Endothelial cell of umbilical vein (primary cell): ENCODE measurements at regions not wholly inside any gene's neighbourhood (a gene's known extent, or its start where the extent isn't known, plus 50 kb on each side); places are given as distances from the start of the nearest gene placed in this dataset.

Experiments used
- BruUV-seq: library from RNA; stranded (reverse); fragments of 400-500 nt; replicated peaks from 2 replicates; lab custom pipeline; 2021; lab: Mats Ljungman, UMichigan
- CTCF ChIA-PET: fragments of 300-600, 350-600 bp; sonication (Branson Sonifier 250); formaldehyde crosslinking; loops from one replicate; lab custom pipeline; 2021; ENCODE audit warnings: antibody characterized with exemption, inconsistent platforms; lab: Charles Lee
- POLR2A ChIA-PET: fragments of 300-600, 350-600 bp; sonication (Branson Sonifier 250); formaldehyde crosslinking; loops from one replicate; lab custom pipeline; 2021; ENCODE audit warnings: antibody characterized with exemption, inconsistent platforms; lab: Charles Lee
- DNase-seq: peaks from one replicate; pipeline ENCODE4 v3.0.0-alpha.2; 2011; ENCODE audit warnings: low read depth, low spot score
- FAIRE-seq: peaks from 2 replicates; lab custom pipeline; 2011; peaks lifted over from hg19 to GRCh38; lab: Jason Lieb, UNC
- H2AFZ ChIP-seq: 2 replicates; pipeline ENCODE4 v1.6.0; 2012; ENCODE audit warnings: low read depth, low read length, control low read depth, inconsistent platforms
- H3K27ac ChIP-seq: 2 replicates; pipeline ENCODE4 v1.5.1; 2011; ENCODE audit warnings: low read depth, mild to moderate bottlenecking, control low read depth, low read length, moderate library complexity; ENCODE audit not compliant: insufficient read depth
- H3K27me3 ChIP-seq, 2 experiments: 2 replicates each; pipeline versions ENCODE4 v1.6.0 to v1.6.1; 2011; ENCODE audit warnings: low read length in 2 of 2, mixed read lengths in 1 of 2; ENCODE audit not compliant: control insufficient read depth in 2 of 2, insufficient read depth in 2 of 2
- H3K36me3 ChIP-seq, 2 experiments: 2 replicates in 1 of 2; 3 replicates in 1 of 2; pipeline ENCODE4 v1.5.1; 2011; ENCODE audit warnings: low read length in 2 of 2, mild to moderate bottlenecking in 1 of 2, moderate library complexity in 1 of 2; ENCODE audit not compliant: control insufficient read depth in 2 of 2, insufficient read depth in 2 of 2; ENCODE audit errors: extremely low read depth in 1 of 2
- H3K4me1 ChIP-seq: 3 replicates; pipeline ENCODE4 v1.5.1; 2011; ENCODE audit warnings: mild to moderate bottlenecking, low read length; ENCODE audit not compliant: control insufficient read depth, insufficient read depth; ENCODE audit errors: extremely low read depth
- H3K4me2 ChIP-seq: 2 replicates; pipeline ENCODE4 v1.6.1; 2011; ENCODE audit warnings: low read length, control low read depth, mixed read lengths; ENCODE audit not compliant: insufficient read depth
- H3K4me3 ChIP-seq, 3 experiments: fragments of 200-600 bp in 1 of 3; sonication (generic), shearing (Covaris generic) in 1 of 3; replicated peaks in 1 of 3; 2 replicates each; pipeline ENCODE4 v1.5.1; 2011 to 2016; ENCODE audit warnings: control low read depth in 3 of 3, low read length in 3 of 3, mild to moderate bottlenecking in 2 of 3, inconsistent platforms in 1 of 3, low read depth in 1 of 3, moderate library complexity in 1 of 3; ENCODE audit not compliant: insufficient read depth in 1 of 3
- H3K79me2 ChIP-seq: 2 replicates; pipeline ENCODE4 v1.6.0; 2012; ENCODE audit warnings: low read length, inconsistent platforms; ENCODE audit not compliant: control insufficient read depth, insufficient read depth
- H3K9ac ChIP-seq: replicated peaks from 2 replicates; pipeline ENCODE3; 2011; ENCODE audit warnings: low read length, control low read depth; ENCODE audit not compliant: insufficient read depth; ENCODE audit errors: extremely low read depth
- H3K9me1 ChIP-seq: replicated peaks from 3 replicates; pipeline ENCODE4 v1.6.0; 2011; ENCODE audit warnings: mild to moderate bottlenecking, low read length; ENCODE audit not compliant: control insufficient read depth, insufficient read depth; ENCODE audit errors: extremely low read depth
- H3K9me3 ChIP-seq: replicated peaks from 2 replicates; pipeline ENCODE4 v1.5.1; 2012; ENCODE audit warnings: low read length, inconsistent platforms; ENCODE audit not compliant: control insufficient read depth, insufficient read depth
- H4K20me1 ChIP-seq: replicated peaks from 2 replicates; pipeline ENCODE3; 2011; ENCODE audit warnings: mild to moderate bottlenecking, low read length; ENCODE audit not compliant: control insufficient read depth, insufficient read depth; ENCODE audit errors: extremely low read depth
- EZH2 ChIP-seq: IDR thresholded peaks from 2 replicates; pipeline ENCODE4 v1.6.1; 2012; ENCODE audit warnings: borderline replicate concordance, low read depth, mild to moderate bottlenecking, moderate library complexity, low read length, inconsistent platforms; ENCODE audit not compliant: severe bottlenecking
- FOS ChIP-seq: IDR thresholded peaks from 2 replicates; pipeline ENCODE4 v1.6.1; 2011; ENCODE audit warnings: mild to moderate bottlenecking, low read length, moderate library complexity, borderline replicate concordance; ENCODE audit not compliant: insufficient read depth
- GATA2 ChIP-seq: IDR thresholded peaks from 2 replicates; pipeline ENCODE4 v1.7.0; 2011; ENCODE audit warnings: low read depth, mild to moderate bottlenecking, moderate library complexity, mixed read lengths, low read length; ENCODE audit not compliant: insufficient read length, insufficient read depth
- JUN ChIP-seq: IDR thresholded peaks from 2 replicates; pipeline ENCODE4 v1.6.1; 2011; ENCODE audit warnings: borderline replicate concordance, low read depth; ENCODE audit not compliant: insufficient read length, insufficient read depth
- MAX ChIP-seq: IDR thresholded peaks from 2 replicates; pipeline ENCODE4 v1.6.1; 2011; ENCODE audit not compliant: insufficient read depth, insufficient read length
- MYC ChIP-seq: IDR thresholded peaks from one replicate; pipeline ENCODE4 v1.6.1; 2011; ENCODE audit warnings: mild to moderate bottlenecking, low read depth, low read length
- POLR2A ChIP-seq: IDR thresholded peaks from 2 replicates; pipeline ENCODE4 v1.6.1; 2012; ENCODE audit warnings: low read depth, mild to moderate bottlenecking, control low read depth, low read length
- POLR2AphosphoS5 ChIP-seq: IDR thresholded peaks from 2 replicates; pipeline ENCODE4 v1.6.1; 2012; ENCODE audit warnings: low read depth, mild to moderate bottlenecking, control low read depth, low read length, moderate library complexity; ENCODE audit not compliant: insufficient read depth
- dilution Hi-C: fragments of 300-500 bp; cut with MboI; formaldehyde crosslinking; loops from one replicate; pipeline ENCODE4 v1.15.0; 2019; ENCODE audit warnings: low sequenced_read_pairs; ENCODE audit not compliant: extremely low pct_ligation_motif_present
- intact Hi-C: fragments of 100-400 bp; cut with micrococcal nuclease; formaldehyde crosslinking; loops from one replicate; pipeline ENCODE4 v1.10.0; 2022
- TF ChIP-seq, protein P1 (sequence below), 2 donors: IDR thresholded peaks; 1 replicate in 1 of 2; 2 replicates in 1 of 2; pipeline ENCODE4 v1.5.1; 2011; ENCODE audit warnings: low read length in 2 of 2, mild to moderate bottlenecking in 2 of 2, moderate library complexity in 2 of 2, control low read depth in 1 of 2, inconsistent platforms in 1 of 2, low read depth in 1 of 2; ENCODE audit not compliant: insufficient read depth in 1 of 2; ENCODE audit errors: extremely low read depth in 1 of 2

DNA sequence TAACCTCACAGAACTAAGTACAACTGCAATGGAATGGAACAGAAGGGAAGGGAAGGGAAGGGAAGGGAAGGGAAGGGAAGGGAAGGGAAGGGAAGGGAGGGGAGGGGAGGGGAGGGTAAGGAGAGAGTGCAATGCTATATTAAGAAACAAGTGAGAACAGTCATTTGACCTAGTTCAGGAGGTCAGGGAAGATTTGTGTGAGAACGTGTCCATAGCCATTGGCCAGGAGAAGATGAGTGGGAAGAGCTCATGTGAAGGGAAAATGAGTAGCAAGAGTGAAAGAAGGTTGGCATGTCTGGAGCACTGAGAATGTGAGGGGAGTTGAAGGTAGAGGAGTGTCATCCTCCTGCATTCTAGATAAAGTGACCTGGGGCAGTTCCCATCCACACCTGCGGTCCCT, 481.6 kb downstream of the IRS1 start:
- intact Hi-C loops: no loop called here
- ChIA-PET POLR2A (no interaction called here), CTCF (no interaction called here)
- Histone ChIP-seq H2AFZ (no peak overlapping the region), H3K79me2 (no peaks in the 10 kb centered on the region), H3K4me3 (no peak overlapping the region), H3K4me2 (no peak overlapping the region), H3K27me3 (no peaks in the 10 kb centered on the region), H3K9ac (no peak overlapping the region), H3K9me1 (no peaks in the 10 kb centered on the region), H3K27ac (no peak overlapping the region), H3K36me3 (no peaks in the 10 kb centered on the region), H4K20me1 (peaks cover 2% of the 10 kb centered on the region), H3K9me3 (no peaks in the 10 kb centered on the region), H3K4me1 (no peaks in the 10 kb centered on the region)
- DNase-seq (no peak), FAIRE-seq (no peak)
- TF ChIP-seq POLR2AphosphoS5: no peak
- dilution Hi-C loops: no loop called here
- BruUV-seq: no TSS peak

DNA sequence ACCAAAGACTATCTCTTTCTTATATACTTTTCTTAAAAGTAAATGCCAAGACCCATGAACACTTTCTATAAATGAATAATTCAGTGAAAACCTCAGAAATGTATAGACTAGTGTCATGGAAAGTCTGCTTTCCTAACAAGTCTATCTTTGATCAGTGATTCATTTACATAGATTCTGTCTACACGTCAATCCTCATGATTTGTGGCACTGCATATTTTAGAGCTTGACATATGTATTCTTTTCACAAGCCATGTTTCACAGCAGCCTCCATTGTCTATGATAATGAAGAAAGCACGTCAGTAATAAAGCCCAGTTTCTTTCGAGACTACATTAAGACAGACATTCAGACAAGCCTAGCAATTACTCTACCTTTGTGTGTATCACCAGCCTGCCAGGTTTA, 486.6 kb downstream of the IRS1 start:
- intact Hi-C loops: no loop called here
- no peak overlapping the region for H3K9ac ChIP-seq
- no TSS peak for BruUV-seq
- no peaks in the 10 kb centered on the region for H3K36me3 ChIP-seq
- H2AFZ ChIP-seq: no peak overlapping the region
- H3K9me3 ChIP-seq: peaks cover 2% of the 10 kb centered on the region
- H3K4me2 ChIP-seq: no peak overlapping the region
- H3K9me1 ChIP-seq: no peaks in the 10 kb centered on the region
- no peak overlapping the region for H3K27ac ChIP-seq
- no peaks in the 10 kb centered on the region for H3K4me1 ChIP-seq
- CTCF ChIA-PET: no interaction called here
- no peaks in the 10 kb centered on the region for H3K27me3 ChIP-seq
- POLR2A ChIA-PET: no interaction called here
- H4K20me1 ChIP-seq: peaks cover 2% of the 10 kb centered on the region
- DNase-seq (no peak), FAIRE-seq (no peak)
- no peak for TF ChIP-seq GATA2
- TF ChIP-seq, protein P1, sequence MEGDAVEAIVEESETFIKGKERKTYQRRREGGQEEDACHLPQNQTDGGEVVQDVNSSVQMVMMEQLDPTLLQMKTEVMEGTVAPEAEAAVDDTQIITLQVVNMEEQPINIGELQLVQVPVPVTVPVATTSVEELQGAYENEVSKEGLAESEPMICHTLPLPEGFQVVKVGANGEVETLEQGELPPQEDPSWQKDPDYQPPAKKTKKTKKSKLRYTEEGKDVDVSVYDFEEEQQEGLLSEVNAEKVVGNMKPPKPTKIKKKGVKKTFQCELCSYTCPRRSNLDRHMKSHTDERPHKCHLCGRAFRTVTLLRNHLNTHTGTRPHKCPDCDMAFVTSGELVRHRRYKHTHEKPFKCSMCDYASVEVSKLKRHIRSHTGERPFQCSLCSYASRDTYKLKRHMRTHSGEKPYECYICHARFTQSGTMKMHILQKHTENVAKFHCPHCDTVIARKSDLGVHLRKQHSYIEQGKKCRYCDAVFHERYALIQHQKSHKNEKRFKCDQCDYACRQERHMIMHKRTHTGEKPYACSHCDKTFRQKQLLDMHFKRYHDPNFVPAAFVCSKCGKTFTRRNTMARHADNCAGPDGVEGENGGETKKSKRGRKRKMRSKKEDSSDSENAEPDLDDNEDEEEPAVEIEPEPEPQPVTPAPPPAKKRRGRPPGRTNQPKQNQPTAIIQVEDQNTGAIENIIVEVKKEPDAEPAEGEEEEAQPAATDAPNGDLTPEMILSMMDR (IDR thresholded peaks at IDR 0.05; ENCODE audit: extremely low read depth in 1 of 2, insufficient read depth in 1 of 2, low read depth in 1 of 2, low read length in 2 of 2): no peak
- no peak for TF ChIP-seq EZH2
- no peak for TF ChIP-seq JUN
- TF ChIP-seq POLR2A: no peak
- no peak for TF ChIP-seq FOS
- no peak for TF ChIP-seq MAX
- TF ChIP-seq POLR2AphosphoS5: no peak
- TF ChIP-seq MYC: no peak
- H3K79me2 ChIP-seq: no peaks in the 10 kb centered on the region
- no peak overlapping the region for H3K4me3 ChIP-seq
- dilution Hi-C loops: no loop called here
